WTC11 (cell line): ENCODE measurements at regions not wholly inside any gene's neighbourhood (a gene's known extent, or its start where the extent isn't known, plus 50 kb on each side); places are given as distances from the start of the nearest gene placed in this dataset.

Experiments used
- ATAC-seq: fragments of 200-7000 bp; cut with Tn5 transposase; 2 replicates; pipeline ENCODE4 v1.10.0; 2021; ENCODE audit warnings: mild to moderate bottlenecking, moderate library complexity
- CTCF ChIA-PET: fragments of 300-600 bp; sonication (Branson Sonifier 250); formaldehyde crosslinking; loops from one replicate; lab custom pipeline; 2021; ENCODE audit warnings: antibody characterized with exemption; lab: Charles Lee
- POLR2A ChIA-PET: fragments of 350-600 bp; sonication (Branson Sonifier 250); formaldehyde crosslinking; loops from one replicate; lab custom pipeline; 2021; ENCODE audit warnings: antibody characterized with exemption; lab: Charles Lee
- DNase-seq: peaks from one replicate; pipeline ENCODE4 v3.0.0; 2021; ENCODE audit warnings: low spot score
- H3K27ac Mint-ChIP-seq: 2 replicates; pipeline ENCODE4 v1.8.0; 2021; ENCODE audit warnings: mixed read lengths
- H3K27me3 Mint-ChIP-seq: 2 replicates; pipeline ENCODE4 v1.8.0; 2021; ENCODE audit warnings: low read depth, mild to moderate bottlenecking, moderate library complexity, mixed read lengths
- H3K36me3 Mint-ChIP-seq: 2 replicates; pipeline ENCODE4 v1.8.0; 2021; ENCODE audit warnings: mixed read lengths
- H3K4me1 Mint-ChIP-seq: 2 replicates; pipeline ENCODE4 v1.8.0; 2022; ENCODE audit warnings: mixed read lengths
- H3K4me3 Mint-ChIP-seq: 2 replicates; pipeline ENCODE4 v1.8.0; 2021; ENCODE audit warnings: mild to moderate bottlenecking, moderate library complexity, mixed read lengths
- H3K9me3 Mint-ChIP-seq: 2 replicates; pipeline ENCODE4 v1.8.0; 2021; ENCODE audit warnings: mixed read lengths
- ATF1 ChIP-seq: sonication (generic); formaldehyde crosslinking; IDR thresholded peaks from 2 replicates; pipeline ENCODE4 v1.8.1; 2023; ENCODE audit warnings: mild to moderate bottlenecking, moderate library complexity, missing genetic modification reagents
- CDX4 ChIP-seq: fragments of 250-450 bp; sonication (Bioruptor Pico); IDR thresholded peaks from 2 replicates; pipeline ENCODE4 v1.9.0; 2021; ENCODE audit warnings: moderate library complexity, mild to moderate bottlenecking, inconsistent platforms, borderline replicate concordance
- CREM ChIP-seq: sonication (generic); formaldehyde crosslinking; IDR thresholded peaks from 2 replicates; pipeline ENCODE4 v1.8.1; 2022; ENCODE audit warnings: mild to moderate bottlenecking, missing genetic modification reagents, moderate library complexity
- FOXK1 ChIP-seq: sonication (generic); formaldehyde crosslinking; IDR thresholded peaks from 2 replicates; pipeline ENCODE4 v1.8.0; 2022; ENCODE audit warnings: mild to moderate bottlenecking, moderate library complexity, missing genetic modification reagents
- GRHL2 ChIP-seq: fragments of 250-450 bp; sonication (Bioruptor Pico); IDR thresholded peaks from 2 replicates; pipeline ENCODE4 v1.8.0; 2022; ENCODE audit warnings: mild to moderate bottlenecking, moderate library complexity; ENCODE audit not compliant: insufficient replicate concordance, severe bottlenecking
- IRF2 ChIP-seq: sonication (generic); formaldehyde crosslinking; IDR thresholded peaks from 2 replicates; pipeline ENCODE4 v1.8.0; 2022; ENCODE audit warnings: low read depth, missing genetic modification reagents, borderline replicate concordance
- JAZF1 ChIP-seq: fragments of 250-450 bp; sonication (Bioruptor Pico); IDR thresholded peaks from 2 replicates; pipeline ENCODE4 v1.9.0; 2021; ENCODE audit warnings: moderate library complexity, mild to moderate bottlenecking, inconsistent platforms
- MLX ChIP-seq: sonication (generic); formaldehyde crosslinking; IDR thresholded peaks from 2 replicates; pipeline ENCODE4 v1.8.1; 2023; ENCODE audit warnings: mild to moderate bottlenecking, missing genetic modification reagents, moderate library complexity
- NFE2L1 ChIP-seq: sonication (generic); formaldehyde crosslinking; IDR thresholded peaks from 2 replicates; pipeline ENCODE4 v1.8.1; 2023; ENCODE audit warnings: missing genetic modification reagents
- NR1H2 ChIP-seq: sonication (generic); formaldehyde crosslinking; IDR thresholded peaks from 2 replicates; pipeline ENCODE4 v1.9.0; 2021; ENCODE audit warnings: mild to moderate bottlenecking, moderate library complexity, missing genetic modification reagents
- NR3C1 ChIP-seq: sonication (generic); formaldehyde crosslinking; conservative IDR thresholded peaks from 2 replicates; pipeline ENCODE4 v1.8.1; 2023; ENCODE audit warnings: low read depth, mild to moderate bottlenecking, missing genetic modification reagents
- PRRX2 ChIP-seq: fragments of 250-450 bp; sonication (Bioruptor Pico); IDR thresholded peaks from 2 replicates; pipeline ENCODE4 v1.8.0; 2021; ENCODE audit warnings: mild to moderate bottlenecking
- RORB ChIP-seq: fragments of 250-450 bp; sonication (Bioruptor Pico); IDR thresholded peaks from 2 replicates; pipeline ENCODE4 v1.9.0; 2021; ENCODE audit warnings: mild to moderate bottlenecking
- SMAD3 ChIP-seq: sonication (generic); formaldehyde crosslinking; IDR thresholded peaks from 2 replicates; pipeline ENCODE4 v1.8.0; 2022; ENCODE audit warnings: missing genetic modification reagents, mild to moderate bottlenecking, borderline replicate concordance
- SOX15 ChIP-seq: fragments of 250-450 bp; sonication (Bioruptor Pico); IDR thresholded peaks from 2 replicates; pipeline ENCODE4 v1.9.0; 2021; ENCODE audit warnings: mild to moderate bottlenecking
- TEAD4 ChIP-seq: sonication (generic); formaldehyde crosslinking; IDR thresholded peaks from 2 replicates; pipeline ENCODE4 v1.8.0; 2022; ENCODE audit warnings: mild to moderate bottlenecking, missing genetic modification reagents
- TP53 ChIP-seq: sonication (generic); formaldehyde crosslinking; IDR thresholded peaks from 2 replicates; pipeline ENCODE4 v1.8.1; 2023; ENCODE audit warnings: mild to moderate bottlenecking, missing genetic modification reagents
- ZBTB21 ChIP-seq: sonication (generic); formaldehyde crosslinking; IDR thresholded peaks from 2 replicates; pipeline ENCODE4 v1.8.1; 2023; ENCODE audit warnings: mild to moderate bottlenecking, missing genetic modification reagents, borderline replicate concordance
- ZBTB43 ChIP-seq: sonication (generic); formaldehyde crosslinking; IDR thresholded peaks from 2 replicates; pipeline ENCODE4 v1.8.1; 2023; ENCODE audit warnings: mild to moderate bottlenecking, missing genetic modification reagents
- ZNF219 ChIP-seq: sonication (generic); formaldehyde crosslinking; IDR thresholded peaks from 2 replicates; pipeline ENCODE4 v1.8.0; 2023; ENCODE audit warnings: missing genetic modification reagents, mild to moderate bottlenecking, borderline replicate concordance
- TF ChIP-seq, protein P1 (sequence below): fragments of 250-450 bp; sonication (Bioruptor Pico); IDR thresholded peaks from 2 replicates; pipeline ENCODE4 v2.1.2; 2022; ENCODE audit warnings: mild to moderate bottlenecking, moderate library complexity
- TF ChIP-seq, protein P2 (sequence below): sonication (generic); formaldehyde crosslinking; IDR thresholded peaks from 2 replicates; pipeline ENCODE4 v1.8.1; 2023; ENCODE audit warnings: mild to moderate bottlenecking, missing genetic modification reagents, borderline replicate concordance

GRCh38 chr2:183718246-183718645 is 594.0 kb downstream of the NUP35 start:
- H3K27me3 Mint-ChIP-seq, result no peaks in the 10 kb centered on the region
- TF ChIP-seq CDX4 (CRISPR knock-in tag) (no peak), NFE2L1 (CRISPR knock-in tag) (no peak), MLX (CRISPR knock-in tag) (no peak), GRHL2 (no peak), ZBTB21 (no peak), FOXK1 (no peak), SMAD3 (CRISPR knock-in tag) (no peak), ZNF219 (no peak), SOX15 (no peak), NR1H2 (CRISPR knock-in tag) (no peak), JAZF1 (no peak), NR3C1 (CRISPR knock-in tag) (no peak), RORB (CRISPR knock-in tag) (no peak)
- TF ChIP-seq, protein P1, sequence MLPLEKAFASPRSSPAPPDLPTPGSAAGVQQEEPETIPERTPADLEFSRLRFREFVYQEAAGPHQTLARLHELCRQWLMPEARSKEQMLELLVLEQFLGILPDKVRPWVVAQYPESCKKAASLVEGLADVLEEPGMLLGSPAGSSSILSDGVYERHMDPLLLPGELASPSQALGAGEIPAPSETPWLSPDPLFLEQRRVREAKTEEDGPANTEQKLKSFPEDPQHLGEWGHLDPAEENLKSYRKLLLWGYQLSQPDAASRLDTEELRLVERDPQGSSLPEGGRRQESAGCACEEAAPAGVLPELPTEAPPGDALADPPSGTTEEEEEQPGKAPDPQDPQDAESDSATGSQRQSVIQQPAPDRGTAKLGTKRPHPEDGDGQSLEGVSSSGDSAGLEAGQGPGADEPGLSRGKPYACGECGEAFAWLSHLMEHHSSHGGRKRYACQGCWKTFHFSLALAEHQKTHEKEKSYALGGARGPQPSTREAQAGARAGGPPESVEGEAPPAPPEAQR (CRISPR knock-in tag), result no peak
- TF ChIP-seq, protein P2, sequence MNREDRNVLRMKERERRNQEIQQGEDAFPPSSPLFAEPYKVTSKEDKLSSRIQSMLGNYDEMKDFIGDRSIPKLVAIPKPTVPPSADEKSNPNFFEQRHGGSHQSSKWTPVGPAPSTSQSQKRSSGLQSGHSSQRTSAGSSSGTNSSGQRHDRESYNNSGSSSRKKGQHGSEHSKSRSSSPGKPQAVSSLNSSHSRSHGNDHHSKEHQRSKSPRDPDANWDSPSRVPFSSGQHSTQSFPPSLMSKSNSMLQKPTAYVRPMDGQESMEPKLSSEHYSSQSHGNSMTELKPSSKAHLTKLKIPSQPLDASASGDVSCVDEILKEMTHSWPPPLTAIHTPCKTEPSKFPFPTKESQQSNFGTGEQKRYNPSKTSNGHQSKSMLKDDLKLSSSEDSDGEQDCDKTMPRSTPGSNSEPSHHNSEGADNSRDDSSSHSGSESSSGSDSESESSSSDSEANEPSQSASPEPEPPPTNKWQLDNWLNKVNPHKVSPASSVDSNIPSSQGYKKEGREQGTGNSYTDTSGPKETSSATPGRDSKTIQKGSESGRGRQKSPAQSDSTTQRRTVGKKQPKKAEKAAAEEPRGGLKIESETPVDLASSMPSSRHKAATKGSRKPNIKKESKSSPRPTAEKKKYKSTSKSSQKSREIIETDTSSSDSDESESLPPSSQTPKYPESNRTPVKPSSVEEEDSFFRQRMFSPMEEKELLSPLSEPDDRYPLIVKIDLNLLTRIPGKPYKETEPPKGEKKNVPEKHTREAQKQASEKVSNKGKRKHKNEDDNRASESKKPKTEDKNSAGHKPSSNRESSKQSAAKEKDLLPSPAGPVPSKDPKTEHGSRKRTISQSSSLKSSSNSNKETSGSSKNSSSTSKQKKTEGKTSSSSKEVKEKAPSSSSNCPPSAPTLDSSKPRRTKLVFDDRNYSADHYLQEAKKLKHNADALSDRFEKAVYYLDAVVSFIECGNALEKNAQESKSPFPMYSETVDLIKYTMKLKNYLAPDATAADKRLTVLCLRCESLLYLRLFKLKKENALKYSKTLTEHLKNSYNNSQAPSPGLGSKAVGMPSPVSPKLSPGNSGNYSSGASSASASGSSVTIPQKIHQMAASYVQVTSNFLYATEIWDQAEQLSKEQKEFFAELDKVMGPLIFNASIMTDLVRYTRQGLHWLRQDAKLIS (CRISPR knock-in tag), result no peak
- peaks cover 3% of the 10 kb centered on the region; the same call in 1 of the 2 replicates for H3K9me3 Mint-ChIP-seq
- ChIA-PET CTCF (no interaction called here), POLR2A (no interaction called here)
- H3K36me3 Mint-ChIP-seq, result no peaks in the 10 kb centered on the region
- H3K4me3 Mint-ChIP-seq, result no peak overlapping the region
- H3K4me1 Mint-ChIP-seq, result no peaks in the 10 kb centered on the region
- no peak overlapping the region for H3K27ac Mint-ChIP-seq
- DNase-seq (no peak), ATAC-seq (no peak)

GRCh38 chr2:183723278-183723677 is 599.0 kb downstream of the NUP35 start:
- no peak overlapping the region for H3K27ac Mint-ChIP-seq
- TF ChIP-seq TP53 (CRISPR knock-in tag) (no peak), PRRX2 (CRISPR knock-in tag) (no peak), SMAD3 (CRISPR knock-in tag) (no peak)
- peaks cover 21% of the 10 kb centered on the region for H3K9me3 Mint-ChIP-seq
- no peaks in the 10 kb centered on the region for H3K4me1 Mint-ChIP-seq
- H3K4me3 Mint-ChIP-seq, result no peak overlapping the region
- no peaks in the 10 kb centered on the region for H3K27me3 Mint-ChIP-seq
- ATAC-seq, result no peak
- DNase-seq, result no peak
- POLR2A ChIA-PET, result no interaction called here
- CTCF ChIA-PET, result no interaction called here
- no peaks in the 10 kb centered on the region for H3K36me3 Mint-ChIP-seq

- H3K27ac Mint-ChIP-seq, result no peak overlapping the region
These were observed 605.1 kb downstream of the NUP35 start for GRCh38 chr2:183729380-183729779.

More at GRCh38 chr2:183729380-183729779, 605.1 kb downstream of the NUP35 start:
- POLR2A ChIA-PET, result no interaction called here
- TF ChIP-seq ATF1 (CRISPR knock-in tag), result no peak
- no peak for TF ChIP-seq JAZF1
- TF ChIP-seq IRF2 (CRISPR knock-in tag), result no peak
- TF ChIP-seq TEAD4, result no peak
- no peak for TF ChIP-seq ZBTB43 (CRISPR knock-in tag)
- TF ChIP-seq CREM (CRISPR knock-in tag), result no peak
- Mint-ChIP-seq H3K4me1 (no peaks in the 10 kb centered on the region), H3K4me3 (no peak overlapping the region), H3K36me3 (no peaks in the 10 kb centered on the region), H3K27me3 (no peaks in the 10 kb centered on the region), H3K9me3 (peaks cover 9% of the 10 kb centered on the region; the same call in 1 of the 2 replicates)
- CTCF ChIA-PET, result no interaction called here
- ATAC-seq (no peak), DNase-seq (no peak)
